ENCODE measurements at regions not wholly inside any gene's neighbourhood (a gene's known extent, or its start where the extent isn't known, plus 50 kb on each side); places are given as distances from the start of the nearest gene placed in this dataset.

GRCh38 chr19:56995303-56995702 is 124.5 kb upstream of the USP29 start:
- TF ChIP-seq CTCF (IDR thresholded peaks at IDR 0.05; ENCODE audit: low read depth, low read length): no peak
- TF ChIP-seq EZH2phosphoT487 (IDR thresholded peaks at IDR 0.05; ENCODE audit: low read depth): no peak
